ENCODE measurements at regions not wholly inside any gene's neighbourhood (a gene's known extent, or its start where the extent isn't known, plus 50 kb on each side); places are given as distances from the start of the nearest gene placed in this dataset.

- no peak for TF ChIP-seq YY1 (IDR thresholded peaks at IDR 0.05; ENCODE audit: insufficient read depth, insufficient read length)
- TF ChIP-seq ZNF274 (IDR thresholded peaks at IDR 0.05; ENCODE audit: low read depth, low read length), result no peak
These were observed 248.7 kb downstream of the ADGRG6 start for GRCh38 chr6:142550310-142551063.
